SK-N-MC (cell line): ENCODE measurements at regions not wholly inside any gene's neighbourhood (a gene's known extent, or its start where the extent isn't known, plus 50 kb on each side); places are given as distances from the start of the nearest gene placed in this dataset.
"Not testable (repeated sequence)": the region's sequence is repeated elsewhere in the genome, so short reads cannot be mapped to it uniquely, and the experiment has no call there.

ENCODE experiments used
- DNase-seq: peaks from one replicate; pipeline ENCODE4 v3.0.0-alpha.2; 2011; ENCODE audit warnings: low read depth, low spot score
- H3K27ac ChIP-seq: fragments of 200-600 bp; sonication (generic); 2 replicates; pipeline ENCODE4 v1.5.1; 2016; ENCODE audit warnings: mixed run types
- H3K36me3 ChIP-seq: fragments of 200-600 bp; sonication (generic); 2 replicates; pipeline ENCODE4 v1.6.1; 2017; ENCODE audit warnings: antibody characterized with exemption, low read length, mixed read lengths; ENCODE audit not compliant: insufficient read depth
- H3K4me3 ChIP-seq: fragments of 200-600 bp; sonication (generic); 2 replicates; pipeline ENCODE4 v1.5.1; 2016
- H3K9ac ChIP-seq: fragments of 200-600 bp; sonication (generic); 2 replicates; pipeline ENCODE4 v1.8.0; 2017; ENCODE audit warnings: mixed run types, mixed read lengths; ENCODE audit not compliant: insufficient read length
- H3K9me3 ChIP-seq: fragments of 200-600 bp; sonication (generic); 2 replicates; pipeline ENCODE4 v1.6.1; 2017; ENCODE audit warnings: low read depth, mild to moderate bottlenecking, antibody characterized with exemption, low read length, moderate library complexity, mixed read lengths
- EZH2 ChIP-seq: fragments of 200-600 bp; sonication (generic); IDR thresholded peaks from one replicate; pipeline ENCODE4 v1.6.1; 2017; ENCODE audit warnings: antibody characterized with exemption
- FOXP2 ChIP-seq: optimal IDR thresholded peaks from 2 replicates; pipeline ENCODE3; 2011; ENCODE audit warnings: mild to moderate bottlenecking, moderate library complexity; ENCODE audit not compliant: insufficient read depth; ENCODE audit errors: extremely low read length, control extremely low read depth
- POLR2AphosphoS5 ChIP-seq: IDR thresholded peaks from 2 replicates; pipeline ENCODE4 v1.6.1; 2012; ENCODE audit warnings: mild to moderate bottlenecking, low read depth, low read length, borderline replicate concordance

DNA sequence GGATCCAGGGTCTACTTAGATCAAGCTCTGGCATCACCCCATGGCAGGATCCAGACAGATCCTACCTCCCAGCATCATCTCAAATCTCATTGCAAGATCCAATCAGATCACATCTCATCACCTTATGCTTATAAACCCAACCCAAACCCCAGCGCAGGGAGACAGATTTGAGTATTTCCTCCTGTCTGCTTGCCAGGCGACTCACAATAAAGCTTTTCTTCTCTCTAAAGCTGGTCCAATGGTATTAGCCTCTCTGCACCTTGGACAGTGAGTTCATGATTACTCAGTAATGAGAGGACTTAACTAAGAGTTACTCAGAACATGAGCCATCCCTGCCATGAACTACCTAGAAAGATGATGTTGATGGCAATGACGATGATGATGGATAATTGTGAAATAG, 281.7 kb downstream of the CEP170 start:
- not testable (repeated sequence) for H3K4me3 ChIP-seq, H3K9ac ChIP-seq, H3K36me3 ChIP-seq, H3K27ac ChIP-seq, DNase-seq, H3K9me3 ChIP-seq

GRCh38 chr1:242966892-242967291, 288.2 kb downstream of the CEP170 start:
- no peak for DNase-seq
- no peak for TF ChIP-seq EZH2
- no peak for TF ChIP-seq FOXP2
- no peak overlapping the region for H3K27ac ChIP-seq

GRCh38 chr1:242959397-242959796, 295.7 kb downstream of the CEP170 start:
- not testable (repeated sequence) for DNase-seq

More at GRCh38 chr1:242966892-242967291, 288.2 kb downstream of the CEP170 start:
- H3K36me3 ChIP-seq, result no peaks in the 10 kb centered on the region
- no peak overlapping the region for H3K4me3 ChIP-seq
- H3K9me3 ChIP-seq, result no peaks in the 10 kb centered on the region
- H3K9ac ChIP-seq, result no peak overlapping the region

GRCh38 chr1:242954945-242955344, 300.1 kb downstream of the CEP170 start:
- not testable (repeated sequence) for H3K27ac ChIP-seq, H3K36me3 ChIP-seq, H3K4me3 ChIP-seq, DNase-seq, H3K9ac ChIP-seq, H3K9me3 ChIP-seq

More at GRCh38 chr1:242959397-242959796, 295.7 kb downstream of the CEP170 start:
- H3K36me3 ChIP-seq, H3K9me3 ChIP-seq, H3K9ac ChIP-seq, H3K27ac ChIP-seq, H3K4me3 ChIP-seq: not testable (repeated sequence)

DNA sequence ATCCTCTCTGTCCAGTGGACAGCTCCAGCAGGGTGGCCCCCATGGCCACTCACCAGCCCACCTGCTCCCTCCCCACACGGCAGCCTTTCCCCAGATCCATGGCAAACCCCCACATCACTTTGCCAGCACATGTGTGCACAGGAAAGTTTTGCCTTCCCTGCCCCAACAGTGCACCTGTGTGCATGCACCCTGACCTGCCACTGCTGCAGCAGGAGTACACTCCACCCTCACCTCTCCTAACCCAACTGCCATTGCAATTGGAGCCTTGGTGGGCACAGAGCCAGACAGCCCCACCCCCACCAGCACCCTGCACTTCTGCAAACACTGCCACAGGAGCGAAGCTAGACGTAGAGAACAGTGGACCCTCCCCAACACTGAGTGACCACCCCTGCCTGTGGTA, 308.9 kb downstream of the CEP170 start:
- no peak for TF ChIP-seq FOXP2
- TF ChIP-seq POLR2AphosphoS5, result no peak
- TF ChIP-seq EZH2, result no peak
- Histone ChIP-seq H3K9ac (no peak overlapping the region), H3K27ac (no peak overlapping the region), H3K36me3 (no peaks in the 10 kb centered on the region), H3K4me3 (no peak overlapping the region), H3K9me3 (no peaks in the 10 kb centered on the region)
- DNase-seq, result no peak

DNA sequence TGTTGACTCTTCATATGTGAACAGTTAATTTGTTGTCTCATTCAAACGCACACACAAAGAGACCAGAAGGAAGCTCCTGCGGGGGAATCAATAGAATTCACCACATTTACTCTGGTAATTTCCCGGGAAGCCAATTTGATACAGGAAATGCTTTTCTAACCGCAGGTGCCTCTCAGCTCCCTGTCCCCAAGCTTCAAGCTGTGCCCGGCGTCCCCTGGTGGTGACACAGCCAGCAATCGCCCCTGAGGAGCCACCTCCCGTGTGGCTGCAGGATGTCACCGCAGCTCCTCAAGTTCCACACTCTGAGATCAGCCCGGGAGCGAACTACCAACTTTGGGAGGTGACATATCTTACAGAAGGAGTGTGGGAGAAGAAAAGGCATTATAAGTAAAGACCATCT, 318.4 kb downstream of the CEP170 start:
- TF ChIP-seq POLR2AphosphoS5, result peak; percentile 39; the same call in 1 of the 2 replicates
- peak overlapping the region; percentile 56 for H3K4me3 ChIP-seq
- DNase-seq, result peak; percentile 99

GRCh38 chr1:242924717-242925116, 330.4 kb downstream of the CEP170 start:
- peak overlapping the region; percentile 99 for H3K27ac ChIP-seq
- H3K9ac ChIP-seq, result peak overlapping the region; percentile 67
- peak overlapping the region; percentile 42 for H3K4me3 ChIP-seq
- DNase-seq, H3K9me3 ChIP-seq, H3K36me3 ChIP-seq: not testable (repeated sequence)
- peak; percentile 57 for TF ChIP-seq POLR2AphosphoS5

More for the DNA sequence above, 318.4 kb downstream of the CEP170 start:
- H3K36me3 ChIP-seq, H3K9ac ChIP-seq, H3K9me3 ChIP-seq: not testable (repeated sequence)
- peak overlapping the region; percentile 99 for H3K27ac ChIP-seq

GRCh38 chr1:242923603-242924002, 331.5 kb downstream of the CEP170 start:
- peak overlapping the region; percentile 99 for H3K27ac ChIP-seq
- H3K36me3 ChIP-seq, H3K9me3 ChIP-seq, DNase-seq, H3K4me3 ChIP-seq, H3K9ac ChIP-seq: not testable (repeated sequence)

DNA sequence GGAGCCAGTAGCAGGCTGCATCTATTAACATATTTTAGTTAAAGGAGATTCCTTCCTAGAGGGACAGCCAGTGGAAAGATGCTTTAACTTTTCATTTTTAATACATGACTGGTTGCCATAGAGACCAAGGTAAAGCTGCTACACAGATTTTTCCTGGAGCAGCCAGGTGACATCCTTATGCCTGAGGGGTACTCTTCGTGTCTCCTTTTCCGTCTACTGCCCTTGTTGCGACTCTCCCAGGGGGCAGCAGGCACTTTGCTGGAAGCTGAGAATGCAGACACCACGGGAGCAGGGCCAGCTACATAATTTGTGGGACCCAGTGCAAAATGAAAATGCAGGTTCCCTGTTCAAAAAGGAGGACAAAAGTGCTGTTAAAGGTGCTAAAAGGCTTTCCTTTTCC, 340.4 kb downstream of the CEP170 start:
- not testable (repeated sequence) for H3K9ac ChIP-seq, H3K4me3 ChIP-seq, DNase-seq, H3K9me3 ChIP-seq, H3K27ac ChIP-seq, H3K36me3 ChIP-seq

- not testable (repeated sequence) for H3K9me3 ChIP-seq, DNase-seq, H3K9ac ChIP-seq
These were observed 342.2 kb downstream of the CEP170 start for GRCh38 chr1:242912855-242913254.

DNA sequence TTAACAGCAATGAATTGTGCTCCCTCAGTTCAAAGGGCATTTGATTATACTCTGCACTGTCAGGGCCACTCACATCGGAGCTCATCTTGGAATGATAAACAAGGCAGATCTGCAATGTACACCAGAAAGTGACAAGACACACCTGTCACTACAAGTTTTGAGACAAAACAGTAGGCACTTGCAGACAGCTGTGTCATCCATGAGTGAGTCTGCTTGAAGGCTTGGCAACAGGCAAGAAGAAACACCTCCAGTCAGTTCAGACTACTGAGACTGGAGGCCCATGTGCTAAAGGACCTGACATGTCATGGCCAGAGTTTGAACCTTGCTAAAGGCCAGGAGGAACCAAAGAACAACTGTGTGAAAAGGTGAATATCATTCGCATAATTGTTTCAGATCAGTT, 354.5 kb downstream of the CEP170 start:
- H3K9me3 ChIP-seq, H3K4me3 ChIP-seq, H3K9ac ChIP-seq, DNase-seq, H3K36me3 ChIP-seq, H3K27ac ChIP-seq: not testable (repeated sequence)

More at GRCh38 chr1:242912855-242913254, 342.2 kb downstream of the CEP170 start:
- not testable (repeated sequence) for H3K4me3 ChIP-seq, H3K27ac ChIP-seq, H3K36me3 ChIP-seq
